ENCODE measurements at regions not wholly inside any gene's neighbourhood (a gene's known extent, or its start where the extent isn't known, plus 50 kb on each side); places are given as distances from the start of the nearest gene placed in this dataset.
"Not testable (repeated sequence)": the region's sequence is repeated elsewhere in the genome, so short reads cannot be mapped to it uniquely, and the experiment has no call there.

- no peak for DNase-seq
Observed at GRCh38 chr6:145539831-145540230, 195.5 kb downstream of the EPM2A start.

- no peak for DNase-seq
Observed at GRCh38 chr6:145540741-145541140, 194.6 kb downstream of the EPM2A start.

- DNase-seq: no peak
Observed at GRCh38 chr6:145544041-145544440, 191.3 kb downstream of the EPM2A start.

GRCh38 chr6:145544514-145544913 lies 190.8 kb downstream of the EPM2A start:
- DNase-seq: no peak

- no peak for DNase-seq
Observed at GRCh38 chr6:145546265-145546664, 189.1 kb downstream of the EPM2A start.

- no peak for DNase-seq
Observed at GRCh38 chr6:145547594-145548335, 187.6 kb downstream of the EPM2A start.

- DNase-seq: no peak
Observed at GRCh38 chr6:145548933-145549648, 186.2 kb downstream of the EPM2A start.

- DNase-seq: no peak
Observed at GRCh38 chr6:145551164-145551563, 184.2 kb downstream of the EPM2A start.

- DNase-seq: no peak
Observed at GRCh38 chr6:145555084-145555483, 180.2 kb downstream of the EPM2A start.

GRCh38 chr6:145557474-145557873 lies 177.8 kb downstream of the EPM2A start:
- no peak for DNase-seq

GRCh38 chr6:145559836-145560235 lies 175.5 kb downstream of the EPM2A start:
- no peak for DNase-seq

GRCh38 chr6:145561095-145562072 lies 173.9 kb downstream of the EPM2A start:
- no peak for DNase-seq

- DNase-seq: no peak
Observed at GRCh38 chr6:145562771-145563615, 172.3 kb downstream of the EPM2A start.

GRCh38 chr6:145564553-145564952 lies 170.8 kb downstream of the EPM2A start:
- no peak for DNase-seq

- DNase-seq: no peak
Observed at GRCh38 chr6:145567684-145568252, 167.6 kb downstream of the EPM2A start.

- DNase-seq: no peak
Observed at GRCh38 chr6:145569140-145569539, 166.2 kb downstream of the EPM2A start.

GRCh38 chr6:145570336-145570735 lies 165.0 kb downstream of the EPM2A start:
- DNase-seq: not testable (repeated sequence)

GRCh38 chr6:145574269-145574668 lies 161.1 kb downstream of the EPM2A start:
- not testable (repeated sequence) for DNase-seq

Measured in activated gamma-delta T cell treated with Interleukin-2 at 50 U/mL for 16 hours (primary cell).